WTC11 (cell line): ENCODE measurements at regions not wholly inside any gene's neighbourhood (a gene's known extent, or its start where the extent isn't known, plus 50 kb on each side); places are given as distances from the start of the nearest gene placed in this dataset.

Experiments used
- AR ChIP-seq: fragments of 250-450 bp; sonication (Bioruptor Pico); IDR thresholded peaks from 2 replicates; pipeline ENCODE4 v1.9.0; 2021; ENCODE audit warnings: mild to moderate bottlenecking
- E2F1 ChIP-seq: sonication (generic); formaldehyde crosslinking; IDR thresholded peaks from 2 replicates; pipeline ENCODE4 v1.8.0; 2022; ENCODE audit warnings: mild to moderate bottlenecking, missing genetic modification reagents
- FOXK1 ChIP-seq: sonication (generic); formaldehyde crosslinking; IDR thresholded peaks from 2 replicates; pipeline ENCODE4 v1.8.0; 2022; ENCODE audit warnings: mild to moderate bottlenecking, moderate library complexity, missing genetic modification reagents
- TCF7 ChIP-seq: sonication (generic); formaldehyde crosslinking; IDR thresholded peaks from 2 replicates; pipeline ENCODE4 v1.8.0; 2022; ENCODE audit warnings: mild to moderate bottlenecking, low read depth, missing genetic modification reagents, moderate library complexity
- ZBTB43 ChIP-seq: sonication (generic); formaldehyde crosslinking; IDR thresholded peaks from 2 replicates; pipeline ENCODE4 v1.8.1; 2023; ENCODE audit warnings: mild to moderate bottlenecking, missing genetic modification reagents
- TF ChIP-seq, protein P1 (sequence below): sonication (generic); formaldehyde crosslinking; conservative IDR thresholded peaks from 2 replicates; pipeline ENCODE4 v1.8.1; 2022; ENCODE audit warnings: mild to moderate bottlenecking, missing genetic modification reagents
- TF ChIP-seq, protein P2 (sequence below): fragments of 200-600 bp; IDR thresholded peaks from 2 replicates; pipeline ENCODE4 v1.8.0; 2022; ENCODE audit warnings: antibody characterized with exemption
- TF ChIP-seq, protein P3 (sequence below): sonication (generic); formaldehyde crosslinking; IDR thresholded peaks from 2 replicates; pipeline ENCODE4 v1.8.1; 2023; ENCODE audit warnings: mild to moderate bottlenecking, missing genetic modification reagents, moderate library complexity

- TF ChIP-seq, protein P1, sequence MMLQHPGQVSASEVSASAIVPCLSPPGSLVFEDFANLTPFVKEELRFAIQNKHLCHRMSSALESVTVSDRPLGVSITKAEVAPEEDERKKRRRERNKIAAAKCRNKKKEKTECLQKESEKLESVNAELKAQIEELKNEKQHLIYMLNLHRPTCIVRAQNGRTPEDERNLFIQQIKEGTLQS (CRISPR knock-in tag): no peak
- TF ChIP-seq, protein P2, sequence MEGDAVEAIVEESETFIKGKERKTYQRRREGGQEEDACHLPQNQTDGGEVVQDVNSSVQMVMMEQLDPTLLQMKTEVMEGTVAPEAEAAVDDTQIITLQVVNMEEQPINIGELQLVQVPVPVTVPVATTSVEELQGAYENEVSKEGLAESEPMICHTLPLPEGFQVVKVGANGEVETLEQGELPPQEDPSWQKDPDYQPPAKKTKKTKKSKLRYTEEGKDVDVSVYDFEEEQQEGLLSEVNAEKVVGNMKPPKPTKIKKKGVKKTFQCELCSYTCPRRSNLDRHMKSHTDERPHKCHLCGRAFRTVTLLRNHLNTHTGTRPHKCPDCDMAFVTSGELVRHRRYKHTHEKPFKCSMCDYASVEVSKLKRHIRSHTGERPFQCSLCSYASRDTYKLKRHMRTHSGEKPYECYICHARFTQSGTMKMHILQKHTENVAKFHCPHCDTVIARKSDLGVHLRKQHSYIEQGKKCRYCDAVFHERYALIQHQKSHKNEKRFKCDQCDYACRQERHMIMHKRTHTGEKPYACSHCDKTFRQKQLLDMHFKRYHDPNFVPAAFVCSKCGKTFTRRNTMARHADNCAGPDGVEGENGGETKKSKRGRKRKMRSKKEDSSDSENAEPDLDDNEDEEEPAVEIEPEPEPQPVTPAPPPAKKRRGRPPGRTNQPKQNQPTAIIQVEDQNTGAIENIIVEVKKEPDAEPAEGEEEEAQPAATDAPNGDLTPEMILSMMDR: no peak
- TF ChIP-seq AR (CRISPR knock-in tag) (no peak), FOXK1 (CRISPR knock-in tag) (no peak), E2F1 (no peak), TCF7 (CRISPR knock-in tag) (no peak), ZBTB43 (CRISPR knock-in tag) (no peak)
- TF ChIP-seq, protein P3, sequence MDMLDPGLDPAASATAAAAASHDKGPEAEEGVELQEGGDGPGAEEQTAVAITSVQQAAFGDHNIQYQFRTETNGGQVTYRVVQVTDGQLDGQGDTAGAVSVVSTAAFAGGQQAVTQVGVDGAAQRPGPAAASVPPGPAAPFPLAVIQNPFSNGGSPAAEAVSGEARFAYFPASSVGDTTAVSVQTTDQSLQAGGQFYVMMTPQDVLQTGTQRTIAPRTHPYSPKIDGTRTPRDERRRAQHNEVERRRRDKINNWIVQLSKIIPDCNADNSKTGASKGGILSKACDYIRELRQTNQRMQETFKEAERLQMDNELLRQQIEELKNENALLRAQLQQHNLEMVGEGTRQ (CRISPR knock-in tag): no peak
Observed at GRCh38 chrX:46407753-46408130, 137.5 kb downstream of the ZNF674 start.
